ENCODE measurements at regions not wholly inside any gene's neighbourhood (a gene's known extent, or its start where the extent isn't known, plus 50 kb on each side); places are given as distances from the start of the nearest gene placed in this dataset.

DNA sequence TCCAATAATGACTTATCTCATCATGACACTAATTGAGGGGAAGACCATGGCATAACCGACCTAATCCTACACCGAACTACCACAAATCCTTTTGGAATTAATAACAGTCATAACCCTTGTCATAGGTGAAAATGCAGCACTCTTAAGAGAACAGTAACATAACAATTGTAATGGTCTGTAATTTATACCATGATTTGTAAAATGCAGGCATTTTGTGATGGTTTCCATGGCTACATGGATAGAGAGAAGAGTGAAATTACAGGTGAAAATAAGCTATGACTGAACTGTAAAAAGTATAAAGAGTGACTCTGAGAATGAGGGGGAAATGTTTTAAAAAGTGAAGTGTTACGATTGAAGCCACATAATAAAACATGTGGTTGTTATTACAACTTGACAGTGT lies 494.1 kb upstream of the SLC39A10 start:
- WGBS (ENCODE audit: missing lambda C conversion rate) = 19% methylated on average over 3 of the region's 3 CpGs
- CTCF ChIA-PET = no interaction called here

DNA sequence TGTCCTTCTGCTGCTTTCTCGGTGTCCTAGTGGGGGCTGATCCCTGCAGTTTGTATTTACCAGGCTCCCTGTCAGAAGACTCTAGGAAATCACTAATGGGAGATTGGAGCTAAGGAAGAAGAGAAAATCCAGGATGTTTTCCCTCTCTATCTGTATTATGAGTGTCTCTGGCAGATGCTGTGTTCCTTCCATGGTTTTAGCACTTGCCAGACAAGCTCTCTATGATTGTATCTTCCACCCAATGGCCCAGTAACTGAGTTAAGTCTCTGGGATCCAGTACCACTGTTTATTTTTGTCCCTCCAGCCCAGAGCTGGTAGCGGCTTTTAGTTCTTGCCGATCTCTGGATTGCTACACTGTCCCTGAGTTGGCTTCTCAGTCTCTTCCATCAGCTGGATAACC lies 494.8 kb upstream of the SLC39A10 start:
- CTCF ChIA-PET = no interaction called here
- H3K4me1 ChIP-seq = no peaks in the 10 kb centered on the region
- ATAC-seq (no peak), FAIRE-seq (no peak), DNase-seq (ENCODE audit: low read depth in 1 of 2, low spot score in 1 of 2) (no peak)
- POLR2A ChIA-PET = no interaction called here
- H3K4me2 ChIP-seq = no peak overlapping the region
- WGBS (ENCODE audit: missing lambda C conversion rate) = 59% methylated on average over 3 of the region's 3 CpGs
- no peak for TF ChIP-seq POLR2AphosphoS2 (conservative IDR thresholded peaks at IDR 0.05; ENCODE audit: low read length)
- no peak for TF ChIP-seq CHD4 (IDR thresholded peaks at IDR 0.05; ENCODE audit: borderline replicate concordance)
- no peak for TF ChIP-seq EHF (CRISPR knock-in tag; IDR thresholded peaks at IDR 0.05)
- TF ChIP-seq, protein P1, sequence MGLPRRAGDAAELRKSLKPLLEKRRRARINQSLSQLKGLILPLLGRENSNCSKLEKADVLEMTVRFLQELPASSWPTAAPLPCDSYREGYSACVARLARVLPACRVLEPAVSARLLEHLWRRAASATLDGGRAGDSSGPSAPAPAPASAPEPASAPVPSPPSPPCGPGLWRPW (IDR thresholded peaks at IDR 0.05) = no peak
- TF ChIP-seq ZC3H11A (IDR thresholded peaks at IDR 0.05) = no peak
- H3K27ac ChIP-seq = no peak overlapping the region
- no peak overlapping the region for H3K4me3 ChIP-seq
- H3K9me3 ChIP-seq = no peaks in the 10 kb centered on the region

More for the DNA sequence above, 494.1 kb upstream of the SLC39A10 start:
- Histone ChIP-seq H3K4me3 (no peak overlapping the region), H3K4me2 (no peak overlapping the region), H3K27ac (no peak overlapping the region), H3K9me3 (no peaks in the 10 kb centered on the region), H3K4me1 (no peaks in the 10 kb centered on the region)
- no peak for FAIRE-seq
- no peak for ATAC-seq
- no peak for TF ChIP-seq FOXS1 (CRISPR knock-in tag; IDR thresholded peaks at IDR 0.05)
- POLR2A ChIA-PET = no interaction called here
- DNase-seq (ENCODE audit: low read depth in 1 of 2, low spot score in 1 of 2) = no peak

DNA sequence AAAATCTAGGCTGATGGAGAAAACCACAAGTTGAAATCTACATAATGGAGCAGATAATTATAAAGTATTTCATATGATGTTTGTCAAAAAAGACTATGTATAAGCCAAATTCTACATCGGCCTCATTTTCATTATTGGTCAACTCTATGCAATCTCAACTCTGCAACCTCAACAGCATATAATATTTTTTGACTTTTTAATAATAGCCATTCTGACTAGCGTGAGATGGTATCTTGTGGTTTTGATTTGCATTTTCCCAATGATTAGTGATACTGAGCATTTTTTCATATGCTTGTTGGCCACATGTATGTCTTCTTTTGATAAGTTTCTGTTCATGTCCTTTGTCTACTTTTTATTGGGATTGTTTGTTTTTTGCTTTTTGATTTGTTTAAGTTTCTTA lies 496.1 kb upstream of the SLC39A10 start:
- H3K4me3 ChIP-seq = no peak overlapping the region
- no peaks in the 10 kb centered on the region for H3K9me3 ChIP-seq
- H3K4me1 ChIP-seq = no peaks in the 10 kb centered on the region
- ChIA-PET POLR2A (no interaction called here), CTCF (no interaction called here)
- ATAC-seq (no peak), DNase-seq (ENCODE audit: low read depth in 1 of 2, low spot score in 1 of 2) (no peak), FAIRE-seq (no peak)
- no peak for TF ChIP-seq MAFK (IDR thresholded peaks at IDR 0.05; ENCODE audit: partially characterized antibody)
- TF ChIP-seq HOXB13 (CRISPR knock-in tag; IDR thresholded peaks at IDR 0.05; ENCODE audit: low read depth) = no peak
- TF ChIP-seq HDAC2 (IDR thresholded peaks at IDR 0.05) = no peak
- no peak for TF ChIP-seq ESRRA (IDR thresholded peaks at IDR 0.05; ENCODE audit: borderline replicate concordance, low read length)
- no peak for TF ChIP-seq HOXA7 (CRISPR knock-in tag; IDR thresholded peaks at IDR 0.05)
- no peak for TF ChIP-seq MYC (IDR thresholded peaks at IDR 0.05; ENCODE audit: borderline replicate concordance, low read length)
- no peak for TF ChIP-seq JUNB (IDR thresholded peaks at IDR 0.05)
- TF ChIP-seq RCOR1 (IDR thresholded peaks at IDR 0.05; ENCODE audit: low read depth, low read length) = no peak
- TF ChIP-seq TP53 (CRISPR knock-in tag; IDR thresholded peaks at IDR 0.05) = no peak
- TF ChIP-seq NFE2L2 (conservative IDR thresholded peaks at IDR 0.05; ENCODE audit: low read length) = no peak
- no peak for TF ChIP-seq NPAS2 (CRISPR knock-in tag; IDR thresholded peaks at IDR 0.05; ENCODE audit: borderline replicate concordance)
- no peak for TF ChIP-seq POLR2AphosphoS2 (conservative IDR thresholded peaks at IDR 0.05; ENCODE audit: low read length)
- no peak for TF ChIP-seq MAZ (IDR thresholded peaks at IDR 0.05; ENCODE audit: borderline replicate concordance, low read depth, low read length)
- no peak for TF ChIP-seq POLR2A (IDR thresholded peaks at IDR 0.05; ENCODE audit: low read length)
- TF ChIP-seq TFCP2L1 (CRISPR knock-in tag; IDR thresholded peaks at IDR 0.05) = no peak
- no peak for TF ChIP-seq KDM1A (IDR thresholded peaks at IDR 0.05; ENCODE audit: low read depth)
- TF ChIP-seq EHMT2 (IDR thresholded peaks at IDR 0.05; ENCODE audit: low read depth) = no peak
- TF ChIP-seq SREBF2 (IDR thresholded peaks at IDR 0.05) = no peak
- whole genome bisulfite sequencing (ENCODE audit: missing lambda C conversion rate) = 53% methylated on average over 2 of the region's 2 CpGs
- no peak overlapping the region for H3K4me2 ChIP-seq
- no peak overlapping the region for H3K27ac ChIP-seq

DNA sequence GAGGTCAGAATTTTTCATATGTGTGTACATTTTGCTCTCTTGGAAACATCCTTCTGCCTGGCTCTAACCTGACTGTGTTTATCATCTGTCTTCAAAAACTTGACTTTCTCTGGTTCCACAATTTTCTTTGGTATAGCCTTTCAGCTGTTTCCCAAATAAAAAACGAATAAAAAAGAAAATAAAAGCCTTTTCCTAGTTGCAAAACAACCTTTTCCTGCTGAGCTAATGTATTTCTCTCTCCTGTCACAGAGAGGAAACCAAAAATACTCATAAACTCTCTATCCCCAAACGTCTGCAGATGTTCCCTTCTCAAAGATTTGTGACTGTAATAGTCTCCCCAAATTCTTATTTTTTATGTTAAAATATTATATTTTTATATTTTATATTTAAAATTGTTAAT lies 505.3 kb upstream of the SLC39A10 start:
- ChIA-PET CTCF (interaction anchor here (1.3 kb wide), 1 partner anchor 15 kb away, joined by 3 read pairs; no protein-coding TSS in a partner anchor), POLR2A (no interaction called here)
- Histone ChIP-seq H3K4me1 (no peaks in the 10 kb centered on the region), H3K4me3 (no peak overlapping the region), H3K27ac (no peak overlapping the region), H3K4me2 (no peak overlapping the region), H3K9me3 (no peaks in the 10 kb centered on the region)
- DNase-seq (ENCODE audit: low read depth in 1 of 2, low spot score in 1 of 2) (no peak), FAIRE-seq (no peak), ATAC-seq (no peak)
- 3% methylated on average over 2 of the region's 2 CpGs for WGBS (ENCODE audit: missing lambda C conversion rate)
- TF ChIP-seq RAD21 (conservative IDR thresholded peaks at IDR 0.05 in 1 of 2, IDR thresholded peaks at IDR 0.05 in 1 of 2) (no peak), HOXB13 (CRISPR knock-in tag; IDR thresholded peaks at IDR 0.05; ENCODE audit: low read depth) (no peak), TFCP2L1 (CRISPR knock-in tag; IDR thresholded peaks at IDR 0.05) (no peak), RFX5 (IDR thresholded peaks at IDR 0.05) (no peak), ZC3H11A (IDR thresholded peaks at IDR 0.05) (no peak)
- TF ChIP-seq, protein P2, sequence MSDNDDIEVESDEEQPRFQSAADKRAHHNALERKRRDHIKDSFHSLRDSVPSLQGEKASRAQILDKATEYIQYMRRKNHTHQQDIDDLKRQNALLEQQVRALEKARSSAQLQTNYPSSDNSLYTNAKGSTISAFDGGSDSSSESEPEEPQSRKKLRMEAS (IDR thresholded peaks at IDR 0.05) = no peak
- TF ChIP-seq, protein P3, sequence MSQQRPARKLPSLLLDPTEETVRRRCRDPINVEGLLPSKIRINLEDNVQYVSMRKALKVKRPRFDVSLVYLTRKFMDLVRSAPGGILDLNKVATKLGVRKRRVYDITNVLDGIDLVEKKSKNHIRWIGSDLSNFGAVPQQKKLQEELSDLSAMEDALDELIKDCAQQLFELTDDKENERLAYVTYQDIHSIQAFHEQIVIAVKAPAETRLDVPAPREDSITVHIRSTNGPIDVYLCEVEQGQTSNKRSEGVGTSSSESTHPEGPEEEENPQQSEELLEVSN (IDR thresholded peaks at IDR 0.05; ENCODE audit: borderline replicate concordance, low read depth) = no peak
- TF ChIP-seq, protein P4, sequence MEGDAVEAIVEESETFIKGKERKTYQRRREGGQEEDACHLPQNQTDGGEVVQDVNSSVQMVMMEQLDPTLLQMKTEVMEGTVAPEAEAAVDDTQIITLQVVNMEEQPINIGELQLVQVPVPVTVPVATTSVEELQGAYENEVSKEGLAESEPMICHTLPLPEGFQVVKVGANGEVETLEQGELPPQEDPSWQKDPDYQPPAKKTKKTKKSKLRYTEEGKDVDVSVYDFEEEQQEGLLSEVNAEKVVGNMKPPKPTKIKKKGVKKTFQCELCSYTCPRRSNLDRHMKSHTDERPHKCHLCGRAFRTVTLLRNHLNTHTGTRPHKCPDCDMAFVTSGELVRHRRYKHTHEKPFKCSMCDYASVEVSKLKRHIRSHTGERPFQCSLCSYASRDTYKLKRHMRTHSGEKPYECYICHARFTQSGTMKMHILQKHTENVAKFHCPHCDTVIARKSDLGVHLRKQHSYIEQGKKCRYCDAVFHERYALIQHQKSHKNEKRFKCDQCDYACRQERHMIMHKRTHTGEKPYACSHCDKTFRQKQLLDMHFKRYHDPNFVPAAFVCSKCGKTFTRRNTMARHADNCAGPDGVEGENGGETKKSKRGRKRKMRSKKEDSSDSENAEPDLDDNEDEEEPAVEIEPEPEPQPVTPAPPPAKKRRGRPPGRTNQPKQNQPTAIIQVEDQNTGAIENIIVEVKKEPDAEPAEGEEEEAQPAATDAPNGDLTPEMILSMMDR (IDR thresholded peaks at IDR 0.05) = no peak
